A549 (cell line): ENCODE measurements at regions not wholly inside any gene's neighbourhood (a gene's known extent, or its start where the extent isn't known, plus 50 kb on each side); places are given as distances from the start of the nearest gene placed in this dataset.

Source experiments
- ATAC-seq, 2 experiments: fragments of 200-7000 bp in 1 of 2; fragments of >200 bp in 1 of 2; cut with Nextera tagmentation in 1 of 2; cut with Tn5 transposase in 1 of 2; 3 replicates each; pipeline versions ENCODE4 v1.8.0 to v1.9.1; 2018 to 2020; ENCODE audit warnings: mild to moderate bottlenecking in 1 of 2, moderate library complexity in 1 of 2
- CTCF ChIA-PET: fragments of 300-600 bp; sonication (Branson Sonifier 250); formaldehyde crosslinking; extraction: SDS; loops from one replicate; lab custom pipeline; 2021; ENCODE audit warnings: antibody characterized with exemption, inconsistent platforms; lab: Yijun Ruan, JAX
- POLR2A ChIA-PET: fragments of 350-600 bp; formaldehyde crosslinking; extraction: SDS; loops from one replicate; lab custom pipeline; 2021; ENCODE audit warnings: antibody characterized with exemption, inconsistent platforms; lab: Yijun Ruan, JAX
- DNase-seq, 2 experiments: peaks; one replicate each; pipeline versions ENCODE4 v3.0.0 to v3.0.0-alpha.2; 2011 to 2016; ENCODE audit warnings: low read depth in 1 of 2, low spot score in 1 of 2
- FAIRE-seq: peaks from 2 replicates; lab custom pipeline; 2011; peaks lifted over from hg19 to GRCh38; lab: Jason Lieb, UNC
- H3K27ac ChIP-seq, 2 experiments: fragments of >200 bp; sonication (Bioruptor Twin); formaldehyde crosslinking; 3 replicates each; pipeline ENCODE4 v1.5.1; 2016 to 2017
- H3K4me1 ChIP-seq: fragments of >200 bp; sonication (Bioruptor Twin); formaldehyde crosslinking; 3 replicates; pipeline ENCODE4 v1.6.1; 2016
- H3K4me2 ChIP-seq: fragments of >200 bp; sonication (Bioruptor Twin); formaldehyde crosslinking; 3 replicates; pipeline ENCODE4 v1.6.1; 2016
- H3K4me3 ChIP-seq: fragments of >200 bp; sonication (Bioruptor Twin); formaldehyde crosslinking; 3 replicates; pipeline ENCODE4 v1.5.1; 2016
- H3K9me3 ChIP-seq: fragments of >200 bp; sonication (Bioruptor Twin); formaldehyde crosslinking; 3 replicates; pipeline ENCODE4 v1.6.1; 2016
- ATOH8 ChIP-seq: fragments of 250-450 bp; sonication (Bioruptor Pico); IDR thresholded peaks from 2 replicates; pipeline ENCODE4 v1.5.0; 2020; ENCODE audit warnings: low read depth, mild to moderate bottlenecking, moderate library complexity
- CBX8 ChIP-seq: fragments of 200-600 bp; sonication (generic); IDR thresholded peaks from 2 replicates; pipeline ENCODE4 v1.6.1; 2016
- CHD2 ChIP-seq: fragments of 150-350 bp; IDR thresholded peaks from 2 replicates; pipeline ENCODE4 v1.6.1; 2014; ENCODE audit warnings: low read length; ENCODE audit not compliant: partially characterized antibody
- CHD4 ChIP-seq: fragments of 200-600 bp; sonication (generic); IDR thresholded peaks from 2 replicates; pipeline ENCODE4 v1.6.1; 2016; ENCODE audit warnings: antibody characterized with exemption, mild to moderate bottlenecking, borderline replicate concordance
- CTCF ChIP-seq: fragments of >200 bp; sonication (Bioruptor Twin); formaldehyde crosslinking; IDR thresholded peaks from 3 replicates; pipeline ENCODE4 v1.5.1; 2016
- EHF ChIP-seq: fragments of 250-450 bp; sonication (Bioruptor Pico); IDR thresholded peaks from 2 replicates; pipeline ENCODE4 v1.5.0; 2020; ENCODE audit warnings: mild to moderate bottlenecking
- ELK1 ChIP-seq: fragments of 150-350 bp; IDR thresholded peaks from 2 replicates; pipeline ENCODE4 v1.6.1; 2014; ENCODE audit warnings: low read depth, mild to moderate bottlenecking, low read length
- FOSB ChIP-seq: fragments of 250-450 bp; sonication (Bioruptor Pico); IDR thresholded peaks from 2 replicates; pipeline ENCODE4 v1.5.0; 2020; ENCODE audit warnings: mild to moderate bottlenecking, moderate library complexity
- FOSL2 ChIP-seq, 2 experiments: fragments of 450-650 bp in 1 of 2; fragments of >200 bp in 1 of 2; sonication (Bioruptor Twin) in 1 of 2; formaldehyde crosslinking; IDR thresholded peaks; 2 replicates each; pipeline versions ENCODE4 v1.5.0 to v1.6.1; 2016 to 2020; ENCODE audit warnings: mild to moderate bottlenecking in 1 of 2, moderate library complexity in 1 of 2
- HDAC2 ChIP-seq: fragments of 200-600 bp; sonication (generic); IDR thresholded peaks from 2 replicates; pipeline ENCODE4 v1.6.1; 2016
- HEYL ChIP-seq: fragments of 250-450 bp; sonication (Bioruptor Pico); IDR thresholded peaks from 2 replicates; pipeline ENCODE4 v1.8.0; 2021; ENCODE audit warnings: mild to moderate bottlenecking, moderate library complexity
- HMGXB4 ChIP-seq: fragments of 250-450 bp; sonication (Bioruptor Pico); IDR thresholded peaks from 2 replicates; pipeline ENCODE4 v1.5.0; 2021; ENCODE audit warnings: mild to moderate bottlenecking, moderate library complexity, borderline replicate concordance
- HOXB5 ChIP-seq: fragments of 250-450 bp; sonication (Bioruptor Pico); IDR thresholded peaks from 2 replicates; pipeline ENCODE4 v1.5.0; 2020; ENCODE audit warnings: mild to moderate bottlenecking, moderate library complexity
- JUN ChIP-seq, 2 experiments: fragments of >200 bp; sonication (Bioruptor Twin); formaldehyde crosslinking; IDR thresholded peaks; 2 replicates in 1 of 2; 3 replicates in 1 of 2; pipeline ENCODE4 v1.6.1; 2016 to 2017
- MAZ ChIP-seq: fragments of 150-350 bp; IDR thresholded peaks from 2 replicates; pipeline ENCODE4 v1.6.1; 2014; ENCODE audit warnings: antibody characterized with exemption, low read depth, low read length, borderline replicate concordance
- MYC ChIP-seq: IDR thresholded peaks from 2 replicates; pipeline ENCODE4 v1.6.1; 2012; ENCODE audit warnings: mild to moderate bottlenecking, inconsistent platforms, low read length, improper control_type of control experiment, borderline replicate concordance
- NPAS2 ChIP-seq: fragments of 250-450 bp; sonication (Bioruptor Pico); IDR thresholded peaks from 2 replicates; pipeline ENCODE4 v1.8.0; 2022; ENCODE audit warnings: mild to moderate bottlenecking, moderate library complexity, borderline replicate concordance
- PBX3 ChIP-seq: IDR thresholded peaks from 2 replicates; pipeline ENCODE4 v1.6.1; 2012
- POLR2AphosphoS2 ChIP-seq: conservative IDR thresholded peaks from 2 replicates; pipeline ENCODE4 v1.6.1; 2012; ENCODE audit warnings: low read length, improper control_type of control experiment, inconsistent platforms
- RAD21 ChIP-seq, 2 experiments: fragments of >200 bp in 1 of 2; sonication (Bioruptor Twin) in 1 of 2; formaldehyde crosslinking in 1 of 2; IDR thresholded peaks in 1 of 2; conservative IDR thresholded peaks in 1 of 2; 2 replicates in 1 of 2; 3 replicates in 1 of 2; pipeline ENCODE4 v1.6.1; 2012 to 2018; ENCODE audit warnings: inconsistent platforms in 1 of 2
- RCOR1 ChIP-seq: fragments of 150-350 bp; IDR thresholded peaks from 2 replicates; pipeline ENCODE4 v1.6.1; 2014; ENCODE audit warnings: antibody characterized with exemption, low read length, low read depth
- RFX5 ChIP-seq: fragments of 450-650 bp; IDR thresholded peaks from 2 replicates; pipeline ENCODE4 v1.7.1; 2014; ENCODE audit warnings: antibody characterized with exemption, mild to moderate bottlenecking, moderate library complexity
- RNF2 ChIP-seq: fragments of 200-600 bp; sonication (generic); IDR thresholded peaks from 2 replicates; pipeline ENCODE4 v1.6.1; 2016; ENCODE audit warnings: low read depth, mild to moderate bottlenecking, antibody characterized with exemption, moderate library complexity, borderline replicate concordance
- USF2 ChIP-seq: fragments of 450-650 bp; IDR thresholded peaks from 2 replicates; pipeline ENCODE4 v1.6.1; 2014; ENCODE audit warnings: antibody characterized with exemption
- ZFP36 ChIP-seq: fragments of 450-650 bp; IDR thresholded peaks from 2 replicates; pipeline ENCODE4 v1.6.1; 2014; ENCODE audit warnings: borderline replicate concordance; ENCODE audit not compliant: partially characterized antibody
- WGBS: methylation state at CpG from one replicate; pipeline ENCODE4 v1.1.6; 2017; ENCODE audit errors: missing lambda C conversion rate; 5-methylcytosine and 5-hydroxymethylcytosine counted together

- H3K4me3 ChIP-seq = no peak overlapping the region
- DNase-seq (no peak), FAIRE-seq (no peak), ATAC-seq (no peak)
- H3K4me2 ChIP-seq = no peak overlapping the region
- WGBS = 43% methylated on average over 1 of the region's 1 CpG
- H3K4me1 ChIP-seq = peaks cover 22% of the 10 kb centered on the region
- POLR2A ChIA-PET = no interaction called here
- no peak overlapping the region for H3K27ac ChIP-seq
- H3K9me3 ChIP-seq = no peaks in the 10 kb centered on the region
- TF ChIP-seq ELK1 = no peak
- no peak for TF ChIP-seq USF2
- TF ChIP-seq RCOR1 = no peak
- no peak for TF ChIP-seq MAZ
- TF ChIP-seq CBX8 = no peak
- TF ChIP-seq ATOH8 (CRISPR knock-in tag) = no peak
- TF ChIP-seq HEYL (CRISPR knock-in tag) = no peak
- TF ChIP-seq RFX5 = no peak
- TF ChIP-seq RNF2 = no peak
- no peak for TF ChIP-seq CHD2
- TF ChIP-seq PBX3 = no peak
- TF ChIP-seq EHF = no peak
- TF ChIP-seq MYC = no peak
- TF ChIP-seq FOSB (CRISPR knock-in tag) = no peak
- no peak for TF ChIP-seq CHD4
- no peak for TF ChIP-seq RAD21 (conservative IDR thresholded peaks at IDR 0.05 in 1 of 2, IDR thresholded peaks at IDR 0.05 in 1 of 2)
- TF ChIP-seq, all 56 proteins: peak for 0
- CTCF ChIA-PET = no interaction called here
Measured at GRCh38 chr6:100173211-100173610, 179.2 kb upstream of the MCHR2 start.

- H3K9me3 ChIP-seq = no peaks in the 10 kb centered on the region
- POLR2A ChIA-PET = no interaction called here
- ATAC-seq (no peak), FAIRE-seq (no peak), DNase-seq (no peak)
- peaks cover 22% of the 10 kb centered on the region for H3K4me1 ChIP-seq
- 93% methylated on average over 3 of the region's 3 CpGs for WGBS
- no peak for TF ChIP-seq HOXB5 (CRISPR knock-in tag)
- TF ChIP-seq CTCF = no peak
- TF ChIP-seq POLR2AphosphoS2 = no peak
- TF ChIP-seq FOSL2 (IDR thresholded peaks at IDR 0.05) = no peak
- no peak for TF ChIP-seq FOSL2 (CRISPR knock-in tag; IDR thresholded peaks at IDR 0.05)
- no peak for TF ChIP-seq HMGXB4 (CRISPR knock-in tag)
- TF ChIP-seq ATOH8 (CRISPR knock-in tag) = no peak
- no peak for TF ChIP-seq FOSB (CRISPR knock-in tag)
- TF ChIP-seq ZFP36 = no peak
- TF ChIP-seq JUN (IDR thresholded peaks at IDR 0.05) = no peak
- TF ChIP-seq NPAS2 = no peak
- TF ChIP-seq HDAC2 = no peak
- CTCF ChIA-PET = interaction anchor here (0.7 kb wide), 1 partner anchor 308 kb away, joined by 3 read pairs; no protein-coding TSS in a partner anchor
- no peak overlapping the region for H3K4me2 ChIP-seq
- no peak overlapping the region for H3K27ac ChIP-seq
- H3K4me3 ChIP-seq = no peak overlapping the region
Measured at GRCh38 chr6:100172322-100172713, 178.3 kb upstream of the MCHR2 start.
